Thymus (tissue), 11 donors: ENCODE measurements at regions not wholly inside any gene's neighbourhood (a gene's known extent, or its start where the extent isn't known, plus 50 kb on each side); places are given as distances from the start of the nearest gene placed in this dataset.

ENCODE experiments used
- DNase-seq, 9 donors: peaks; one replicate each; pipeline ENCODE4 v3.0.0-alpha.2; 2013; ENCODE audit warnings: low spot score in 9 of 9, low read depth in 6 of 9, missing footprints in 1 of 9
- H3K27ac ChIP-seq, 2 donors: one replicate each; pipeline ENCODE4 v1.5.1; 2013; ENCODE audit warnings: control low read depth in 1 of 2, low read depth in 1 of 2, low read length in 1 of 2, mild to moderate bottlenecking in 1 of 2, moderate library complexity in 1 of 2
- H3K27me3 ChIP-seq, 2 donors: one replicate each; pipeline ENCODE4 v1.5.1; 2013; ENCODE audit warnings: low read length in 1 of 2; ENCODE audit not compliant: control insufficient read depth in 2 of 2, insufficient read depth in 1 of 2
- H3K36me3 ChIP-seq, 2 donors: one replicate each; pipeline ENCODE4 v1.5.1; 2013; ENCODE audit warnings: low read length in 1 of 2, mild to moderate bottlenecking in 1 of 2, moderate library complexity in 1 of 2; ENCODE audit not compliant: control insufficient read depth in 2 of 2, insufficient read depth in 2 of 2
- H3K4me1 ChIP-seq, 2 donors: one replicate each; pipeline ENCODE4 v1.5.1; 2013; ENCODE audit warnings: low read length in 2 of 2; ENCODE audit not compliant: control insufficient read depth in 2 of 2, insufficient read depth in 2 of 2
- H3K4me3 ChIP-seq, 2 donors: one replicate each; pipeline ENCODE4 v1.5.1; 2013; ENCODE audit warnings: low read length in 2 of 2, control low read depth in 1 of 2, mild to moderate bottlenecking in 1 of 2
- H3K9me3 ChIP-seq, 2 donors: one replicate each; pipeline ENCODE4 v1.5.1; 2013; ENCODE audit warnings: low read length in 1 of 2, mild to moderate bottlenecking in 1 of 2; ENCODE audit not compliant: control insufficient read depth in 2 of 2, insufficient read depth in 1 of 2
- WGBS: extraction: QIAGEN DNeasy Blood & Tissue Kit; methylation state at CpG from one replicate; pipeline ENCODE4 v1.1.7; 2013; 5-methylcytosine and 5-hydroxymethylcytosine counted together
- donor health status: healthy.

GRCh38 chr20:7352165-7352564, 584.7 kb downstream of the BMP2 start:
- no peak overlapping the region for H3K27ac ChIP-seq
- no peaks in the 10 kb centered on the region for H3K36me3 ChIP-seq
- no peaks in the 10 kb centered on the region for H3K27me3 ChIP-seq
- H3K9me3 ChIP-seq: no peaks in the 10 kb centered on the region
- no peak overlapping the region for H3K4me3 ChIP-seq
- H3K4me1 ChIP-seq: no peaks in the 10 kb centered on the region
- DNase-seq: no peak
- 53% methylated on average over 9 of the region's 9 CpGs for WGBS

DNA sequence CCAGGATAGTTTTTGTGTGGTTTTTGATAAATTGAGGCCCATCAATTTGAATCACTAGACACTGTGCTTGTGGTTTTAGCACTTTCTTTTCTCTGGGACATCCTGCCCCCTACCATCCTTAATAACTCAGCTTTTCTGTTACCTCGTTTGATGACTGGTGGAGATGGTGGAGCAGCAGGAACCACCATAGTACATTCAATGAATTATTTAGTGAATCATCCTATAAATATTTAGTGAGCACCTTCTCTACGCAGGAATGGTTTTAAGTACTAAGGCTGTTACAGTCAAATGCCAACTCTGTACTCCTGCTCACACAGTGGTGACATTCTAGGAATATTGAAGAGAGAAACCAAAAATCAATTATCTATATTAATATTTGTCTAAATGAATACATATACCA, 585.2 kb downstream of the HAO1 start:
- Histone ChIP-seq H3K27ac (no peak overlapping the region), H3K27me3 (no peaks in the 10 kb centered on the region), H3K4me3 (no peak overlapping the region), H3K36me3 (no peaks in the 10 kb centered on the region), H3K4me1 (no peaks in the 10 kb centered on the region), H3K9me3 (no peaks in the 10 kb centered on the region)
- WGBS: 57% methylated on average over 2 of the region's 2 CpGs
- DNase-seq: no peak

- H3K27ac ChIP-seq: no peak overlapping the region
- WGBS: 79% methylated on average over 1 of the region's 1 CpG
- no peaks in the 10 kb centered on the region for H3K36me3 ChIP-seq
- H3K27me3 ChIP-seq: no peaks in the 10 kb centered on the region
- no peak overlapping the region for H3K4me3 ChIP-seq
- H3K4me1 ChIP-seq: no peaks in the 10 kb centered on the region
- DNase-seq: no peak
- H3K9me3 ChIP-seq: no peaks in the 10 kb centered on the region
These were observed 581.6 kb downstream of the HAO1 start for GRCh38 chr20:7358670-7359069.

DNA sequence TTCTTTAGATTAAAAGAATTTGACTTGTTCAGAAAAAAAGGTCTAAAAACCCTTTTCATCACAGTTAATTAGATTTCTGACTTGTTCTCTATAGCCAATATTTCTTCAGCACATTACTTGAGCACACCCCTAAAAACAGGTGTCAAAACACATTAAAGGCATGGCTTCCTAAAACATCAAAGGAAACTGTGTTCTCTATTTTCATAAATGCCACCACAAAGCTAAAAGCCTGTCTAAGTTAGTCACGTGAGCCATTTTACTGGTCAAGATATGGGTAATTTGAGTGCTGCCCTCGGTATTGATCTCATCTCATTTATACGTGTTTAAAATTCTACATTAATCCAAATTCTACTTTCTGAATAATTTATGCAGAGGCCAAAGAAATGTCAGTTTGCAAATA, 580.5 kb downstream of the HAO1 start:
- no peaks in the 10 kb centered on the region for H3K36me3 ChIP-seq
- 88% methylated on average over 3 of the region's 3 CpGs for WGBS
- no peaks in the 10 kb centered on the region for H3K27me3 ChIP-seq
- no peak for DNase-seq
- no peak overlapping the region for H3K27ac ChIP-seq
- no peaks in the 10 kb centered on the region for H3K4me1 ChIP-seq
- no peak overlapping the region for H3K4me3 ChIP-seq
- no peaks in the 10 kb centered on the region for H3K9me3 ChIP-seq

DNA sequence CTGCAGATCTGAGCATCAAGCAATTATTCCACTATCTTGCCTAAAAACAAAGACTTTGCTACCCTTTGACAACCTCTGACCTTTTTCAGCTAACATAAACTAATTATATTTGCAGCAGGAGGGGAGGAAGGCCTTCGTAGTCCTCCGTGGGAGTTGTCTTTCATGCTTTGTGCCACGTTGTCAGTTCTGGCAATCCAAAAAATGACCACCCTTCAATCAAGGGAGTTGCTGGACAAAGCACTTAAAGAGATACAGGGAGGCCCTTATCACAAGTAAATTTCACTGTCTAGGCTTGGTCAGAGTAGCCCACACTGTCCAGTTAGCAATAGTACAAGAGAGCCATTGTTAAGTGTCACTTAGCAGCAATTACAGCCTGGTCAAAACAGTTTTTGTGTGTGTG, 578.9 kb downstream of the HAO1 start:
- Histone ChIP-seq H3K36me3 (no peaks in the 10 kb centered on the region), H3K27ac (no peak overlapping the region), H3K4me3 (no peak overlapping the region), H3K27me3 (no peaks in the 10 kb centered on the region), H3K4me1 (no peaks in the 10 kb centered on the region), H3K9me3 (no peaks in the 10 kb centered on the region)
- 84% methylated on average over 3 of the region's 3 CpGs for WGBS
- no peak for DNase-seq

DNA sequence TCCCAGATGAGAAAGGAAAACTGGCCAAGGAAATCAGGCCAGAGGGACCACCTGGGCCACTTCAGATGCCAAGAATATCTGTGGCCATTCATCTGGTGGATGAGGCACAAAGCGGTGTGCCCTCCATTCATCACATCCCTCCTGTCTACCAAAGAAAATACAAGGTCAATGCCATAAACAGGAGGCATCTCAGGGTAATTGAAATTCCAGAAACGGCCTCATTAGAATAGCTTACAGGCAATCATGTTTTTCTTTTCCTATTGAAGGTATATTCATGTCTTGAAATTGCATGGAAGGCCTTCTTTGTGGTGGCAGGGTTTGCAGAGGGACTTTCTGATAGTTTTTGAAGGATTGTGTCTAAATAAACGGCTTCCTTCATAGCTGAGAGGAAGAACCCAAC, 578.3 kb downstream of the HAO1 start:
- Histone ChIP-seq H3K27me3 (no peaks in the 10 kb centered on the region), H3K27ac (no peak overlapping the region)
- 86% methylated on average over 3 of the region's 3 CpGs for WGBS

DNA sequence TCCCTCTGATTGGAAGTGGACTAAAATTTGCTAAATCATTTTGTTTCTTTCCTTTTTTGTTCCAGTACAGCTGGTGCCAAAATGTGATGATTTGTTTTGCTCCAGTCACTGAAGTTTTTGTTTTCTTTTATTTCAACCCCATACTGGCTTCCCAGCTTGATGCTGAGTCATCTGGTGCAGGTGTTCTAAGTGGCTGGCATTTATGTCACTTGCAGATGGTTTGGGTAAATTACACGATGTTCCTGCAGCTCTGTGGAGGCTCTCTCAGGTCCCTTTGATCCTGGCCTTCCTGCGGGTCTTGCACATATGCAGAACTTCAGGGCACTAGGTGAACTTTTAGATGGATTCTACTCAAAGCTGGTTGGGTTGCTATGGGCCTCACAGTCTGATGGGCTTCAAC, 577.7 kb downstream of the HAO1 start:
- H3K27me3 ChIP-seq: no peaks in the 10 kb centered on the region
- H3K27ac ChIP-seq: no peak overlapping the region
- WGBS: 72% methylated on average over 2 of the region's 2 CpGs
- DNase-seq: no peak
- no peaks in the 10 kb centered on the region for H3K9me3 ChIP-seq
- no peak overlapping the region for H3K4me3 ChIP-seq
- H3K4me1 ChIP-seq: no peaks in the 10 kb centered on the region
- no peaks in the 10 kb centered on the region for H3K36me3 ChIP-seq

More for the DNA sequence above, 578.3 kb downstream of the HAO1 start:
- no peaks in the 10 kb centered on the region for H3K36me3 ChIP-seq
- DNase-seq: no peak
- H3K4me3 ChIP-seq: no peak overlapping the region
- H3K4me1 ChIP-seq: no peaks in the 10 kb centered on the region
- no peaks in the 10 kb centered on the region for H3K9me3 ChIP-seq

DNA sequence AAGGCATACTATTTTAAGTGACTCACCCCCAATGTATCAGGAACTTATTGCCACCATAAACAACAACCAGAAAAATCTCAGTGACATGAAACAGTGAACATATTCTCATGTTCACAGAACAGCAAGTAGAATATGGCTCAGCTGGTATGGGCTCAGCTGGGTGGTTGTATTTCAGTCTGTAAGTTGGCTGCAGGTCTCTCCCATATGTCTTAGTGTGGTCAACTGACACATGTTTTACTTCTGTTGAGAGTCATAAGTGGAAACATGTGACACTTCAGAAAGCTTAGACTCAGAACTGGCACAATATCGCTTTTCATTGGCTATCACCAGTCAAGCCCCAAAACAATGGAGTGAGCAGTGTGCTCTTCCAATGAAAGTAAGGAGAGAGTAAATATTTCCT, 574.1 kb downstream of the HAO1 start:
- WGBS: 97% methylated on average over 1 of the region's 1 CpG

GRCh38 chr20:7371518-7372163, 568.6 kb downstream of the HAO1 start:
- Histone ChIP-seq H3K27me3 (no peaks in the 10 kb centered on the region), H3K36me3 (no peaks in the 10 kb centered on the region), H3K4me1 (no peaks in the 10 kb centered on the region), H3K4me3 (no peak overlapping the region), H3K9me3 (no peaks in the 10 kb centered on the region), H3K27ac (no peak overlapping the region)
- WGBS: 93% methylated on average over 3 of the region's 3 CpGs
- DNase-seq: no peak

More for the DNA sequence above, 574.1 kb downstream of the HAO1 start:
- Histone ChIP-seq H3K4me1 (no peaks in the 10 kb centered on the region), H3K4me3 (no peak overlapping the region), H3K27me3 (no peaks in the 10 kb centered on the region), H3K9me3 (no peaks in the 10 kb centered on the region), H3K27ac (no peak overlapping the region), H3K36me3 (no peaks in the 10 kb centered on the region)
- DNase-seq: no peak

- no peak overlapping the region for H3K27ac ChIP-seq
- H3K27me3 ChIP-seq: no peaks in the 10 kb centered on the region
- H3K4me3 ChIP-seq: no peak overlapping the region
- H3K9me3 ChIP-seq: no peaks in the 10 kb centered on the region
- H3K36me3 ChIP-seq: no peaks in the 10 kb centered on the region
- H3K4me1 ChIP-seq: no peaks in the 10 kb centered on the region
- 41% methylated on average over 4 of the region's 4 CpGs for WGBS
- DNase-seq: peak in 1 of 9 donors; percentile 17
These were observed 564.4 kb downstream of the HAO1 start for GRCh38 chr20:7375905-7376304.
